Body of pancreas (tissue), 4 donors: ENCODE measurements at regions not wholly inside any gene's neighbourhood (a gene's known extent, or its start where the extent isn't known, plus 50 kb on each side); places are given as distances from the start of the nearest gene placed in this dataset.

ENCODE experiments used
- ATAC-seq: fragments of 150-250 bp; one replicate; pipeline ENCODE4 v1.9.1; 2016
- DNase-seq, 4 donors: peaks; one replicate each; pipeline ENCODE4 v3.0.0-alpha.2; 2019
- H3K27ac ChIP-seq, 4 donors: fragments of 200-600 bp; sonication (generic); 1 replicate in 3 of 4; 2 replicates in 1 of 4; pipeline versions ENCODE4 v1.5.1 to v1.6.1; 2016 to 2019; ENCODE audit warnings: mild to moderate bottlenecking in 1 of 4, mixed read lengths in 1 of 4, moderate library complexity in 1 of 4
- H3K27me3 ChIP-seq, 2 donors: fragments of 200-600 bp; sonication (generic); one replicate each; pipeline ENCODE4 v1.6.0; 2016; ENCODE audit warnings: mild to moderate bottlenecking in 1 of 2
- H3K36me3 ChIP-seq, 2 donors: fragments of 200-600 bp; sonication (generic); replicated peaks in 1 of 2; 2 replicates each; pipeline ENCODE4 v1.5.1; 2016; ENCODE audit warnings: low read depth in 2 of 2; ENCODE audit not compliant: insufficient read depth in 1 of 2
- H3K4me1 ChIP-seq: fragments of 200-600 bp; sonication (generic); one replicate; pipeline ENCODE4 v1.6.0; 2016
- H3K4me3 ChIP-seq, 2 donors: fragments of 200-600 bp; sonication (generic); 1 replicate in 1 of 2; 2 replicates in 1 of 2; pipeline ENCODE4 v1.5.1; 2016 to 2019
- H3K9me3 ChIP-seq, 3 donors: fragments of 200-600 bp; sonication (generic); 1 replicate in 2 of 3; 2 replicates in 1 of 3; pipeline ENCODE4 v1.5.1; 2016
- POLR2A ChIP-seq, 3 donors: fragments of 450-650 bp; IDR thresholded peaks; one replicate each; pipeline ENCODE4 v1.6.1; 2016; ENCODE audit warnings: antibody characterized with exemption in 3 of 3, mild to moderate bottlenecking in 2 of 3
- WGBS, 2 donors: methylation state at CpG; one replicate each; pipeline ENCODE4 v1.1.5; 2017; 5-methylcytosine and 5-hydroxymethylcytosine counted together
- intact Hi-C: fragments of 100-400 bp; cut with DNase I; formaldehyde crosslinking; loops from one replicate; pipeline ENCODE4 v1.15.1; 2023
- TF ChIP-seq, protein P1 (sequence below), 7 experiments: fragments of 450-650 bp in 4 of 7; fragments of 200-600 bp in 3 of 7; sonication (generic) in 3 of 7; IDR thresholded peaks; one replicate each; pipeline ENCODE4 v1.5.1; 2016 to 2019; ENCODE audit warnings: antibody characterized with exemption in 7 of 7

DNA sequence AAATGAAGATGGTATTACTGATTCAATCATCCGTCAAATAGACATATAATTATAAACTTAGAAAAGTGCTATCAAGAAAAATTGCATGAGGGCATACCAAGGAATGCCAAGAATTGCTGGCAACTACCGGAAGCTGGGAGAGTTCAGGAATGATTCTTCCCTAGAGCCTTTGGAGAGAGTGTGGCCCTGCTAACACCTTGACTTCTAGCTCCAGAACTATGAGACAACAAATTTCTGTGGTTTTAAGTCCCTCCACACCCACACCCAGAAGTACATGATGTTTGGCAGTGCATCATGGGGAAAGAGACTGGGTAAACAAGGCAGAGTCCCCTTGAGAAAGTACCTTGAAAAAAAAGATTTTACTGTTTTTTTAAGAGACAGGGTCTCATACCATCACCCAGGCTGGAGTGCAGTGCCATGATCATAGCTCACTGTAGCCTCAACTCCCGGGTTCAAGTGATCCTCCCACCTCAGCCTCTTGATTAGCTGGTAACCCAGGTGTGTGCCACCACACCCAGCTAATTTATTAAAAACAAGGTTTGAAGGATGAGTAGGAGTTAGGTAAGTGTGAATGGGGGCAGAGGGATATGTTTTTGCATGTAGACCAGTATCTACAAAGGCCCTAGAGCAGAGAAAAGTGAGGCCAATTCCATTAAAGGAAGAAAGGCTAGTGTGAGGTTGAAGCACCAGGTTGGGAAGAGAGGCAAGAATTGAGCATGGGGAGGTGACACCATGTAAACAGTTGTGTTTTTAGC lies 53.1 kb downstream of the GSX2 start:
- Histone ChIP-seq H3K4me1 (no peaks in the 10 kb centered on the region), H3K4me3 (no peak overlapping the region), H3K27me3 (no peaks in the 10 kb centered on the region), H3K36me3 (no peaks in the 10 kb centered on the region), H3K27ac (no peak overlapping the region), H3K9me3 (no peaks in the 10 kb centered on the region)
- no peak for TF ChIP-seq POLR2A (IDR thresholded peaks at IDR 0.05)
- TF ChIP-seq, protein P1, sequence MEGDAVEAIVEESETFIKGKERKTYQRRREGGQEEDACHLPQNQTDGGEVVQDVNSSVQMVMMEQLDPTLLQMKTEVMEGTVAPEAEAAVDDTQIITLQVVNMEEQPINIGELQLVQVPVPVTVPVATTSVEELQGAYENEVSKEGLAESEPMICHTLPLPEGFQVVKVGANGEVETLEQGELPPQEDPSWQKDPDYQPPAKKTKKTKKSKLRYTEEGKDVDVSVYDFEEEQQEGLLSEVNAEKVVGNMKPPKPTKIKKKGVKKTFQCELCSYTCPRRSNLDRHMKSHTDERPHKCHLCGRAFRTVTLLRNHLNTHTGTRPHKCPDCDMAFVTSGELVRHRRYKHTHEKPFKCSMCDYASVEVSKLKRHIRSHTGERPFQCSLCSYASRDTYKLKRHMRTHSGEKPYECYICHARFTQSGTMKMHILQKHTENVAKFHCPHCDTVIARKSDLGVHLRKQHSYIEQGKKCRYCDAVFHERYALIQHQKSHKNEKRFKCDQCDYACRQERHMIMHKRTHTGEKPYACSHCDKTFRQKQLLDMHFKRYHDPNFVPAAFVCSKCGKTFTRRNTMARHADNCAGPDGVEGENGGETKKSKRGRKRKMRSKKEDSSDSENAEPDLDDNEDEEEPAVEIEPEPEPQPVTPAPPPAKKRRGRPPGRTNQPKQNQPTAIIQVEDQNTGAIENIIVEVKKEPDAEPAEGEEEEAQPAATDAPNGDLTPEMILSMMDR (IDR thresholded peaks at IDR 0.05), result no peak
- intact Hi-C loops, result no loop called here
- 70 to 90% methylated on average over 3 of the region's 3 CpGs for WGBS, 2 donors
- ATAC-seq (no peak), DNase-seq (no peak)

DNA sequence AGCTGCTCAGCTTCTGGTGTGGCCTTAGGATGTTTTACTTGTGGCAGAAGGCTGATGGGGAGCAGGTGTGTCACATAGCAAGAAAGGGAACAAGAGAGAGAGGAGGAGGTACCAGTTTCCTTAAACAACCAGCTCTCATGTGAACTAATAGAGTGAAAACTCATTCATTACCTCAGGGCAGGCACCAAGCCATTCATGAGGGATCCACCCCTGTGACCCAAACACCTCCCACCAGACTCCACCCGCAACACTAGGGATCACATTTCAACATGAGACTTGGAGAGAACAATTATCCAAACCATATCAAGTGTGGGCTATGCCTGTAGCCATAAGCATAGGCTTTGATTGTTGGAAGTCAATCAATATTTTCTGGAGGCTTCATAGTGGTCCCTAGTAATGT lies 56.0 kb downstream of the GSX2 start:
- no peak for DNase-seq
- TF ChIP-seq, protein P1 (IDR thresholded peaks at IDR 0.05), result no peak
- TF ChIP-seq POLR2A (IDR thresholded peaks at IDR 0.05), result no peak
- 93 to 95% methylated on average over 1 of the region's 1 CpG for WGBS, 2 donors
- no peak for ATAC-seq
- Histone ChIP-seq H3K27me3 (no peaks in the 10 kb centered on the region), H3K36me3 (no peaks in the 10 kb centered on the region), H3K27ac (no peak overlapping the region), H3K9me3 (peaks cover 0 to 3% (median 0%) of the 10 kb centered on the region in 3 donors), H3K4me3 (no peak overlapping the region), H3K4me1 (no peaks in the 10 kb centered on the region)
- intact Hi-C loops, result no loop called here

DNA sequence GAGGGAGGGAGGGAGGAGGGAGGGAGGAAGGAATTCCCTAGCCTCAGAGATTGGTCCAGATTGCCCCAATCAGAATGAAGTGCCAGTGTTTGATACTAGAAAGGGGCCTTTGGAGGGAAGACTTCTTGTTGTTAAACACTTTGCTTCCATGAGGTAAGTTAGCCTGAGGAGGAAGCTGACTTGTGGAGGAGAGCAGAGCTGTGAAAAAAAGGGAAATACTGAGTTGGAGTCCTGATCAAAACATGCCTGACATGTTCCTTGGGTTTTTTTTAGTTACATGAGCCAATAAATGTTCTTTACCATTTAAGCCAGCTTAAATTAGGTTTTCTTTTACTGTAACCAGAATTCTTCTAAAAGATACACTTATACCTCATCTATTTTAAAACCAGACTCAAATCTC lies 57.6 kb downstream of the GSX2 start:
- intact Hi-C loops, result no loop called here
- H3K27me3 ChIP-seq, result no peaks in the 10 kb centered on the region
- H3K4me3 ChIP-seq, result no peak overlapping the region
- TF ChIP-seq, protein P1 (IDR thresholded peaks at IDR 0.05), result no peak
- no peak for TF ChIP-seq POLR2A (IDR thresholded peaks at IDR 0.05)
- H3K27ac ChIP-seq, result no peak overlapping the region
- peaks cover 0 to 3% (median 0%) of the 10 kb centered on the region in 3 donors for H3K9me3 ChIP-seq
- no peaks in the 10 kb centered on the region for H3K4me1 ChIP-seq
- H3K36me3 ChIP-seq, result no peaks in the 10 kb centered on the region
- ATAC-seq (no peak), DNase-seq (no peak)

DNA sequence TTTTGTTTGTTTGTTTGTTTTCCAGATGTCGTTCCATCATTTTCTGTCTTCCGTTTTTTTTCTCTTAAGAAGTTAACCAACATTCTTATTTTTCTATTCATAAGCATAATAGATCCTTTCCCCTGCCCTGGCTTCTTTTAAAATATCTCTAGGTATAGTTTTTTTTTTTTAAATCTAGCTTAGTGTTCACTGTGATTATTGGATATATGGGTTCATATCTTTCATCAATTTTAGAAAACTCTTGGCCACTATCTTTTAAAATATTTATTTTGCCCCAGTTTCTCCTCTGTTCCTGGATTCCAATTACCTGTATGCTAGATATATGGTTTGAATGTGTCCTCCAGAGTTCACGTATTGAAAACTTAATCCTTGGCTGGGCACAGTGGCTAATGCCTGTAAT lies 59.6 kb downstream of the GSX2 start:
- Histone ChIP-seq H3K4me3 (no peak overlapping the region), H3K9me3 (peaks cover 0 to 3% (median 0%) of the 10 kb centered on the region in 3 donors), H3K4me1 (no peaks in the 10 kb centered on the region), H3K36me3 (no peaks in the 10 kb centered on the region), H3K27me3 (no peaks in the 10 kb centered on the region), H3K27ac (no peak overlapping the region)
- ATAC-seq, result no peak
- 54 to 65% methylated on average over 3 of the region's 3 CpGs for WGBS, 2 donors
- no peak for TF ChIP-seq POLR2A (IDR thresholded peaks at IDR 0.05)
- TF ChIP-seq, protein P1 (IDR thresholded peaks at IDR 0.05), result no peak
- DNase-seq, result no peak
- intact Hi-C loops, result no loop called here

DNA sequence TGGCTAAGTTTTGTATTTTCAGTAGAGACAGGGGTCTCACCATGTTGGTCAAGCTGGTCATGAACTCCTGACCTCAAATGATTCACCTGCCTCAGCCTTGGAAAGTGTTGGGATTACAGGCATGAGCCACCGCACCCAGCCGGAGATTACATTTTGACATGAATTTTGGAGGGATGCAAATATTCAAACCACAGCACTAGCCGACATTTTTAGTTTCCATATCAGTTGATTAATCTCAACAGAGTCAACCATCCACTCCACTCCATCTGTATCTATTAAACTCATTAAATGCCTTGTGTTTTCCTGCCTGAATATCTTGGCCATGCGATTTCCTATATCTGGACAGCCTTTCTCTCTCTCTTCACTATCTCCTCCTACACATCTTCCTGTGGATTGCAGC lies 64.1 kb upstream of the PDGFRA start:
- no peak for DNase-seq
- intact Hi-C loops, result no loop called here
- H3K4me3 ChIP-seq, result no peak overlapping the region
- TF ChIP-seq POLR2A (IDR thresholded peaks at IDR 0.05), result no peak
- TF ChIP-seq, protein P1 (IDR thresholded peaks at IDR 0.05), result no peak
- H3K4me1 ChIP-seq, result no peaks in the 10 kb centered on the region
- no peaks in the 10 kb centered on the region for H3K27me3 ChIP-seq
- H3K9me3 ChIP-seq, result no peaks in the 10 kb centered on the region
- 83 to 89% methylated on average over 4 of the region's 4 CpGs for WGBS, 2 donors
- no peak overlapping the region for H3K27ac ChIP-seq
- no peaks in the 10 kb centered on the region for H3K36me3 ChIP-seq
- ATAC-seq, result no peak
